CMK (cell line): ENCODE measurements at regions not wholly inside any gene's neighbourhood (a gene's known extent, or its start where the extent isn't known, plus 50 kb on each side); places are given as distances from the start of the nearest gene placed in this dataset.

Source experiments
- DNase-seq: peaks from one replicate; pipeline ENCODE4 v3.0.0-alpha.2; 2010; ENCODE audit warnings: low read depth

DNA sequence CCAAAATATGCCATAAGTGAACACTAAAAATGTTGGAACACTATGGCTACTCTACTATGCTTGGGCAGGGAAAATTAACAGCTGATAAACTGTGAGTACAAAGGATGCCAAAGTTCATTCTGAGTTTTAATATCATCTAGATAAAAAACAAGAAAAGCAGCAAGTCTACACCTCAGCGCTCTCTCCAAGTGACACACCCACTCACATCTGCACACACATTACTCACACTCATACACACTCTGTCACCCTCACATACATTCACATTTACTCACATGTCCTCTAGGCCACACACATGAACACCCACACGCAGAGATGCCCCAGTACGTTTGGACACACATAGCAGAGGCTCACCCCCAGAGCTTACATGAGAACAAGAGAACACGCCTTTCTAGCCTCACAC is 87.3 kb upstream of the RAB4A start:
- no peak for DNase-seq

DNA sequence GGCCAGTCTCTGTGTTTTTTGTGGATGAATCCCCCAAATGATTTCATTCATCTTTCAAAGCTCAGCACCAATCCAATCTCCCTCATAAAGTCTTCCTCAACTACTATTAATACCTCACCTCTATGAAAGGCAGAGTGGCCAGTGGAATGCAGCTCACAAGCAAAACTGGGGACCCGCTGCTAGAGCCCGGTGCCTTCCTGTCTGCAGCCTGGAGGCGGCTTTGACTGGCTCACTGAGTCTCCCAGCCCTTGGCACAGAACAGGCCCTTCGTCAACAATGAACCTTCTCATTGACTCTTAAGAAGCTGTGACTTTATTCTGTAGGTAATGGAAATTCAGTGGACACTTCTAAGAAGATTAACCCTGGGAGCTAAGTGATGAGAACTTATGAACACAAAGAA is 86.8 kb upstream of the RAB4A start:
- no peak for DNase-seq

DNA sequence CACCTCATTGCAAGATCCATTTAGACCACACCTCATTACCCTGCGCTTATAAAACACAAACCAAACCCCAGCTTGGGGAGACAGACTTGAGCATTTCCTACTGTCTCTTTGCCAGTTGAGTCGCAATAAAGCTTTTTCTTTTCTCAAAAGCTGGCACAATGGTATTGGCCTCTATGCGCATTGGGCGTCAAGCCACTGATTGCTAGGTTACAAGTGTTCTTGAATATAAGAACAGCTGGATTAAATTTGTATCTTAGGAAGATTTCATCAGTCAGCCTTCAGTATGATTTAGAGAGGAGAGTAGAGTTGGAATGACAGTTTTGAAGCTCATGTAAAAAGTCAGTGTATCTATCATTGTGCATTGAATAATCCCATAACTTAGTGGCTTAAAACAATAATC is 84.9 kb upstream of the RAB4A start:
- DNase-seq: no peak

DNA sequence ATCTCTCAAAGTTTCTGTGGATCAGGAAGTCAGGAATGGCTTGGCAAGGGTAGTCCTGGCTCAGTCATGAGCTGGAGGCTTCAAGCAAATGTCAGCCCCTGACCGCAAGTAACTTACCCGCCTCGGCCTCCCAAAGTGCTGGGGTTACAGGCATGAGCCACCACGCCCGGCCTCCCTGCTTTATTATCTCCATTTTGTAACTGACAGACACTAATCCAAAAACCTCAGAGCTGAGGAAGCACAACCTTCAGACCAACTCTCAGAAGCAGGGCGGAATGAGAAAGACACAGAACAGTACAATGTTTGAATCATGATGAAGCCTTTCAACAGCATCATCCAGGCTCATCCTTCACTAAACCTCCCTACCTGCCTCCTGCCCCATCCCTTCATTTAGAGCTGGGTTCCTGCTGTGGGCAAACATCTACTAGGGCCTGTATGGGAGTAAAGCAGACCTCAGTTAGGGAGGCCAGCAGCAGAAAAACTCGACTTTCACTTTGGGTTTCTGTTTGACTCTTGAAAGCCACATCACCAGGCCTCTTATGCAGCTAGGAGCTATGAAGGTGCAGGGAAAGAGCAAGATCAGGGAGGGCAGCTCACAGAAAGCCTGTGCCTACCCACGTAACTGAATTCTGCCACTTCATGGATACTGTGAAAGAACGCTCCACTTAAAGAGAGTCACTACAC is 84.4 kb upstream of the RAB4A start:
- DNase-seq: no peak

DNA sequence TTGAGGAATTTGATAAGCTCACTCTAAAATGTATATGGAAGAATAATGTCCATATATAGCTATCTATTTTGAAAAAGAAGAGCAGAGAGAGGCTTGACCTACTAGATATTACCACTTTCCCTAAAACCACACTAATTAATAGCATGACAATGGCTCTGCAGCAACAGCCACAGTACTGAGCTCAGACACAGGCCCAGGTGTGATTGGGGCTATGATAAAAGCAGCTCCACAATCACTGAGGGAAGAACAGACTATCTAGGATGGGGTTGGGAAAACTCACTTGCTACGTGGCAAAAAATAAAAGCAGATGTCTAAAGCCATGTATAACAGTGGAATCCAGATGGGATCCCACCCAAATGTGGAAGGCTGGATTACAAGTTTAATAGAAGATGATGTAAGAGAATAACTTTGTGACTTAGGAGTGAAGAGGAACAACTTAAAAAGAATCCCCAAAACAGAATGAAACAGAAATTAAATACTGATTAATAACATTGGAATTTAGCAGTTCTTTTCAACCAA is 80.8 kb upstream of the RAB4A start:
- no peak for DNase-seq

DNA sequence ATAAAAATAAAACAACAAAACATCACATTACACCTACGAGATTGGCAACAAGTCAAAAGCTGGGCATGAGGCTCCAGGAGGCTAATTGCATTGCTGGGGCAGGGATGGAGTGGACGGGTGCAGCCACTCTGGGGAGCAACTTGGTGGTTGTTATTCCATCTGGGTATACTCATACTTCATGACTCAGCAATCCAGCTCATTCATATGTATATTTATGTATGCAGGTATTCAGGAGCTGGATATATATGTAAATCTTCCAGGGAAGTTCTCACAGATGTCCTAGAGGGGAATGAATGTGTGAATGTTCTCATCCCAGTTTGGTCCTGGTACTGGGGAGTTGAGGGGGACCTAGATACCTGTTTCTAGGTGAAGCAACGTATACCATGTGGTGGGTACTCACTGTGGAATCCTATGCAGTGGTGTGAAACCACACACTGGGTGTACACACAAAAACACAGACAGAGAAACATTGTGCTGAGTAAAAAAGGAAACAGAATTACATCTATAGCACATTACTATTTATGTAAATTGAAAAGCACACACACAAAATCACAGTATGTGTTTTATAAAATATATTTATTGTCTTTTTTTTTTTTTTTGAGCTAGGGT is 79.7 kb upstream of the RAB4A start:
- no peak for DNase-seq

DNA sequence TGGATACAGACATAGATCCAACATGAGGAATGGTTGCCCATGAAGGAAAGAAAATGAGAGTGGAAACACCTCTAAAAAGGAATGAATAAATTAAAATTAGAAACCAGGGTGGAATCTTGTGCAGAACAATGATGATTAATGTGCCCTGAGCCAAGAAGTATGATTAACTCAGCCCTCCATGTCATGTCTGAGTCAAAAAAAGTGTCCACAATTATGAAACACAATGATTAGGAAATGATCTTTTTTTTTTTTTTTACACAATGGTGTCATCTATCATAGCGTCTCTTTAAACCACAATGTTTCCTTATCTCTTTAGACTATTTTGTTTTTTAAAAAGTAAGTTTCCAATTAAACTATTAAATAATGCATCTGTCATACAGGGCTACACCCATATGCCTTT is 78.9 kb upstream of the RAB4A start:
- DNase-seq: no peak

DNA sequence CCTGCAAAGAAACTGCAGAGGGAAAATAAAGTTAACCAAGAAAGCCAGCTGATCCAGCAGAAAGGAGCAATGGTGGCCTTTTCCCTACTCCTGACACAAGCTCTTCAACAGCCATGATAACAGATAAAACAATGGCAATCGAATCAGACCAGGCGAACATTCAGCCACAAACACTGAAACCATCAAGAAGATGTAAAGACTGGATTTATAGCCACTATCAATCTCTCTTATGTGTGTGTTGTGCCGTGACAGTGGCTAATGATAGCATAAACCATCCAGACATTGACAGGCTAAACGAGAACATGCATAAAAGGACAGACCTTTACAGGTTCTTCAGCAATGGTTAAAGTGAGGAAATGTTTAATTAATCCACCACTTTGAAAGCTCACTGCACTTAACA is 78.1 kb upstream of the RAB4A start:
- DNase-seq: no peak

DNA sequence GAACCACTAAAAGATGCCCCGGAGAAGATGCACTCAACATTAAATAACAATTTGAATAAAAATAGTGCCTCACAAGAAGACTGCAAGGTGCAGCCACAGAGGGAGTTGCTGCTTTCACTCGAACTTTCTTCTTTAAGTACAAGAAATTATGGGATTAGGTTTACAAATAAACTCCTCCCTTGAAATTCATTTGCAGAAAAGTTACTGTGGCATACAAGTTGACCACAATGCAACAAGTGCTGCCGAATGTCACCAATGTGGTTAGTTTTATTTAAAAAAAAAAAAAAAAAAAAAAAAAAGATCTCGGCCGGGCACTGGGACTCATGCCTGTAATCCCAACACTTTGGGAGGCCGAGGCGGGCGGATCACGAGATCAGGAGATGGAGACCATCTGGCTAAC is 76.8 kb upstream of the RAB4A start:
- no peak for DNase-seq

DNA sequence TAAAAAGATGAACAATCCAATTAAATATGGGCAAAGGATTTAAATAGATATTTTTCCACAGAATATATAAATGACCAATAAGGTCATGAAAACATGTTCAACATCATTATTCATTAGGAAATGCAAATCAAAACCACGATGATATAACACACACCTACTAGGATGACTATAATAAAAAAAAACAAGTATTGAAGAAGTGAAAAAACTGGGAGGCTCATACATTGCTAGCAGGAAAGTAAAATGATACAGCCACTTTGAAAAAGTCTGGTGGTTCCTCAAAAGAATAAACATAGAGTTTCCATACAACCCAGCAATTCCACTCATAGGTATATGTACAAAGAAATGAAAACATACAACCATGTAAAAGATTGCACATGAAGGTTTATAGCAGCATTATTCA is 75.7 kb upstream of the RAB4A start:
- DNase-seq: no peak

DNA sequence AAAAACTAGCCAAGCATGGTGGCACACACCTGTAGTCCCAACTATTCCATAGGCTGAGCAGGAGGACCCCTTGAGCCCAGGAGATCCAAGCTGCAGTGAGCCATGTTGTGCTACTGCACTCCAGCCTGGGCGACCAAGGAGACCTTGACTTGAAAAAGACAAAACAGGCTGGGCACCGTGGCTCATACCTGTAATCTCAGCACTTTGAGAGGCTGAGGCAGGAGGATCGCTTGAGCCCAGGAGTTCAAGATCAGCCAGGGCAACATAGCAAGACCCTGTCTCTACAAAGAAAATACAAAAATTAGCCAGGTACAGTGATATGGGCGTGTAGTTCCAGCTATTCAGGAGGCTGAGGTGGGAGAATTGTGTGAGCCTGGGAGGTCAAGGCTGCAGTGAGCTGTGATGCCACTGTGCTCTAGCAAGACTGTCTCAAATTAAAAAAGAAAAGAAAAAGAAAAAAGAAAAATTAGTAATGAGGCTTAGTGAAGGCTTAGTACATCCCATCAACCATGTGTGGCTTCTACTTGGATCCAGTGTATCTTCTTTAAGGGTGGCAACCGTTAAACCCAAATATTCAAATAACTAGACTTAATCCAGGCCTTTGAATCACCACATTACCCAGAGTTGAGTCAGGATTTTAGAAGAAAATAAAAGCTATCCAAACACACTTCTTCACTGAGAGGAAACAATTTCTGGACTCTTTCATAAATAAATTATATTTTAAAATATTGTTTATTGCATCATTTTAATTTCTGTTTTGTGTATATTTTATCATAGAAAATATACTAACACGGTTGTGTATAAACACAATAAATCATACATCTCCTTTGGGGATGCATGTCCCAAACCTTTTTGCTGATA is 74.3 kb upstream of the RAB4A start:
- DNase-seq: no peak

DNA sequence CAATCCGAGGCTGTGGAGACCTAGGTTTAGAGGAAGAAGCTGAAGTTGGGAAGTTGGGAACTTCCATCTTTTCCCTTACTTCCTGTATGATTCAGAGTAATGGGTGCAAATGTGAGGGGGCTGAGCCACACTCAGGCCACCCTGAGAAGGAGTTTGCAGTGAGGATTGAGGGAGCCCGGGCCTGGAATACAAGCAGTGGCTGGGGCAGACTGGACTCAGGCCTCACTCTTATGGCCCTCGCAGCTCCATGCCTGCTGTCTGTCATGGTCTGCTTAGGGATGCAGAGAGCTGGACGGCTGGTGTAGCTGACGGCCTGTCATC is 73.7 kb upstream of the RAB4A start:
- no peak for DNase-seq

DNA sequence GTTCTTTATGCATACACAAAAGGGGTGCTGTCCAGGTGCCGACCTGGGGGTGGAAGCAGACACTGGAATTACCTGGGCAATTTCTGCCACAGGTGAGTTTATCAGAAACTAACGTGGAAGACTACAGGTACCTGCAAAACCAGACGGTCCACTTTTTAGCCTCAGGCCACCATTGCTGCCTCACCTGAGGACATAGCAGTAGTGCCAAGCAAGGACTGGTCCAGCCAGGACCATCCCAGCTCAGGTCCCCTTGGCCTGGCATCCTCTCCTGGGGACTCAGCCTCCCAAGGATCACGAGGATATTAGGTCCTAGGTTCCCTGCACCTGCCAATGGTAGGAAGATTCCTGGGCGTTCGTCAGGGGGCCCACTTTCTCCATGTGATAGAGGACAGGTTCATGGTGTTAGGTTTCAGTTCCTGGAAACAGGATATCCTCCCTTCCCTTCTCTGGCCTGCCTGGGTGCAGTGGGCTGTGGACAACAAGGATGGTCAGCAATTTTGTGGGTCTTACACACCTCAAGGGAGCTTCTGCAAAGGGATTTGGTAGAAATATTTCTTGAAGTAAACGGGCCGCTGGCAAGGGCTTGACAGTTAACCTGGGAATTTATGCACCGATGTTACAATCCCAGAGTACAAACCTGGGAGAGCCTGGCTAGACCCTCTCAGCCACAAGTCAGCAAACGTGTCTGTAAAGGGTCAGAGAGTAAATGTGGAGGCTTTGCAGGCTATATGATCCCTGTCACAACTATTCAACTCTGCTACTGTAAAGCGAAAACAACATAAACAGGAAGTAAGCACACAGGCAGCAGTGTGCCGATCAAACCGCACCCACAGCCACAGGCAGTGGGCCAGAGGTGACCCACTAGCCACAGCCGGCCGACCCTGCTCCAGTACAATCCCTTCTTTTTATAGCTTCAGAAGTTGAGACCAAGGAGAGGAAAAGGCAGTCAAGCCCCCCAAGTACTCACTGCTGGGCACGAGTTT is 71.4 kb upstream of the RAB4A start:
- DNase-seq: no peak

DNA sequence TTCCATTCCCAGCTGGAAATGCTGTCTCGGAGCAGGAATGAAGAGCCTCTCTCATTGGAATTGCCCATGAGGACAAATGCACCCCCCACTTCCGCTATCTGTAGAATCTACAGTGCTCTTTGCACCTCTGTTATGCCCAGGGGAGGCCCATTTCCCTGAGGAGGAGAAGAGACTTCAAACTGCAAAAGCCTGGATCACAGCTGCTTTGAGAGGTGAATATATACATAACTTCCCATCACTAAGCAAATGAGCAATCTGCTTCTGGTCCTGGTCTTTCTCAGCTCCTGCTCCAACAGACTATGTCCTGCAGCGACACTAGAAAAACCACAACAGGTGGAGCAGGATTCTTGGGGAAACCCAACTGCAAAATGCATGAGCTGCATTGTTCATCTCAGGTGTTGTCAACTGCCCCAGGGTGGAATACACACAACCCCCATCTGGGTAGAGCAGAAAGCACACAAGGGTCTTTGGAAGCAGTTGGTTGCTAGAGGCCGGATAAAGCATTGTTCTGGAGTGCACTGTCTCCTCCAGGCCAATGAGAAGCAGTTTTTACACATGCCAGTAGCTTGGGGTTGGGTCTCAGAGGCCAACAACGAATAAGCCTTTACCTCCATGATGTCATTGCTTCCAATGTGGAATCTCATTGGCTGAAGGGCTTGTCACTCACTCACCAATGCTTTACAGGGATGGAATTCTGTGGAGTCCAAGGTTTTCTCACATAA is 67.7 kb upstream of the RAB4A start:
- peak; percentile 7 for DNase-seq

DNA sequence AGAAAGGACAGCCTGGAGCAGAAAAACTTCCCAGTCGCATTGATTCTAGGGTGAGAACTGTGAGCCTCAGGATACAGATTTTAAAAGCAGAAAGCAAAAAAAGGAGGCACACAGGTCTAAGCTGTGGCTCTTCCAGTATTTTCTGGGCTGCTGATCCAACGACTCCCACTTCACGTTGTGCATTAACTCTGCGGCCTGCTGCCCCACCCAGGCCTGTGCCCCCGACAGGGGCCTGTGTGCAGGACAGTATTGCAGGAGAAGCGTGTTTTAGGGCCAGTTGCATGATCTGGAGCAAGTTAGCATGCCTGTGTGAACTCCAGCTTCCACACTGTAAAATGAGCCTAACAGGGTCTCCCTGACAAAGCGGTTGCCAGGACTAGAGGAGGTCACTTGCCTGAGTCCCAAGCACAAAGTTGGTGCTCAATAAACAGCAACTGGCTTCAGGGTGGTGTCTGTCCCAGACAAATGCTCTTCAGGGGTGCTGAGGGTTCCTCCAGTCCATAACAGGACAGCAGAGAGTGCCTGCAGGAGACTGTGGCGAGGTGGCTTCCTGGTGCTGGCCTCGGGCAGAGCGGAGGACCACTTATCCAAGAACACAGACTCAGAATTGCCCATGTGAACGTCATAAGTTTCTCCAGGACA is 66.8 kb upstream of the RAB4A start:
- DNase-seq: no peak

DNA sequence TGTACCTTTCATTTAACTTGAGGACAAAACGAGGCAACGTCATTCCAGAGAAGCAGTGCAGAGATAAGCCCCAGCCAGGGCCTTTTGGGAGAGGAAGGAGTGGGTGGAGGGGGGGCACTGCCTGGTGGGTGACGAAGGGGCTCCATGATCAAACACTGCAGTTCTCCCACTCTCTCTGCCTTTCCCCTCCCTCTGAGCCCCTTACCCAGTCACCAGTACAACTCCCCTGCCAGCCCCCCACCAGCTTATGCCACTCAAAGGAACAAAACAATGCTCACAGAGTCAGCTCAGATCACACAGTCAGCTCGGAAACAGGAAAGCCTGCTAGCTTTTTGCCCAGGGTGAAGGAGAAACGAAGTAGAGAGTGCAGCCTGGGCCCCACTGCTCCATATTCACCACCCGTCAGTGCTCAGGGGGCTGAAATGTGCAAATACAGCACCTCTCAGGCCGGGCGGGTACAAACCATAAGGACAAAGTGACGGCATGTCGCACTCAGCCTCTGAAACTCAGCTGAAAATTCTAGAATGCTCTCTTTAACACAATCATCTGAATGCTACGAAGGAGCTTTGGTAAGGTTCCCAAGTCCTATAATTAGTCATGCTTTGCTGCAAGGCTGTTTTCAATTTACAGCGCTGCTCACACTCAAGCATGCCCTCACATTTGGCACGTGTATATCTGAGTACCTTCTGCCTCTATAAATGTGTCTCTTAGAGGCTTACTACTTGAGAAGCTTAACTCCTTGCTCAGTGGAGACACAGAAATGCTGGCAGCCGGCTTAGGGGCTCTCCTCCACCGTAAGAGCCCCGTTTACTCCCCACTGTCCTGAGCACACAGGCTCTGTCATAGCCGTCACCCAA is 65.8 kb upstream of the RAB4A start:
- no peak for DNase-seq

DNA sequence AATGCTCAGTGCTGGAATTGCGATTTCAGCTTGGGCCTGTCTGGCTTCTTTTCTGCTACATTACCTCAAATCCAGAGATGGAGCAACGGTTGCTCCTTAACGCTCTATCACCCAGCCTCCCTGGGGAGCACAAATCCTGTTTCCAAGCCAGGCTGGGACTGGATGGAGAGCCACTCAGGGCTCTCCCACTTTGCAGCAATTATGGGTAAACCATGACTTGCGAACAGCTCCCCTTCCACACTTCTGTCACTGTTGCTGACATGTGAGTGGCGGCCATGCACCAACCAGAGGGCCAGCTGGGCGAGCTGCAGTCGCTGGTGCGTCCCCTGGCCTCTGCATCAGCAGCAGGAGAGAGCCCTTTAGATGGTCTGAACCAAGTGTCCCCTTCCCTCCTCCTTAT is 65.1 kb upstream of the RAB4A start:
- DNase-seq: no peak

DNA sequence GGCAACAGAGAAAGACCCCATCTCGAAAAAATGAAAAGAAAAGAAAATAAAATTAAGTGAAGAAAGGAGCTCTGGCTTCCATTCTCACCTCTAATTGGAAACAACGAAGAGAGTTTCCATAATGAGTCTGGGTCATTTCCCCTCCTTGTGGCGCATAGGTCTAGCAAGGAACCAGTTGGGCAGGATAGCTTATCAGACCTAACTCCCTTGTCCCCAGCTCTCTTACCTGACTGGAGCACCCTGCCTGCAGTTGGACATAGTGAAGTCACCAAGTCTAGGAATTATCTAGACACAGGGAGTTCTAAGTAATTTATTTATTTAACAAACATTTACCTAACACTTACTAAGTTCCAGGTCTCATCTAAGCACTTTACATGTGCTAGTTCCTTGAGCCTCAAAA is 63.0 kb upstream of the RAB4A start:
- DNase-seq: no peak

DNA sequence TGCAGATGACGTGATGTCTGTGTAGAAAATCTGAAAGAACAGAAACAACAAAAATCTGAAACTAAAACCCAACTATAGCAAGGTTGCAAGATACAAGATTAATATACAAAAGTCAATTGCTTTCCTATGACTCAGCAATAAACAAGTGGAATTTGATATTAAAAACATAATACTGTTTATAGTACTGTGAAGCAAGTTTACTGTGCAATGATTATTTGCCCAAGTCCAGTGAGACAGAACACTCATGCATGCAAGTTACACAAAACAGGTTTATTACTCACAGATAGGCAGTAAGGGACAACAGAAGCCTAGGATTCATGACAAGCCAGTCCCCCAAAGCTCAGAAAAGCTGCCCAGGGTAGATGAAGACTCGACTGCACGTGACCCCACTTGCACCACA is 62.4 kb upstream of the RAB4A start:
- DNase-seq: no peak

DNA sequence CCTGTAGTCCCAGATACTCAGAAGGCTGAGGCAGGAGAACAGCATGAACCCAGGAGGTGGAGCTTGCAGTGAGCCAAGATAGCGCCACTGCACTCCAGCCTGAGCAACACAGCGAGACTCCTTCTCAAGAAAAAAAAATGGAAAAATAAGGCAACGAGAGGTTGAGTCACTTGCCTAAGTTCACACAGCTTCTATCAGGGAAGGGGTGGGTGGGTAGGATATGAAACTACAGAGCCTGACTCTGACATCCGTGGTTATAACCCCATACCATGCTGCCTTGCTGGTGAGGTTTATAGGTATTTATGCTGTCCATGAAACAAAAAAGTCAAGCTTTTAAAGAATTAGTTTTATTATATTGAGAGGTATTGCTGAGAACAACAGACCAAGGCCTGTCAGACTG is 61.5 kb upstream of the RAB4A start:
- no peak for DNase-seq
